Activated CD8-positive, alpha-beta memory T cell treated with anti-CD3 and anti-CD28 coated beads, Interleukin-2, amount 10 ng/mL, durations not matched to agents 7 days and 5 days (primary cell): ENCODE measurements at regions not wholly inside any gene's neighbourhood (a gene's known extent, or its start where the extent isn't known, plus 50 kb on each side); places are given as distances from the start of the nearest gene placed in this dataset.
"Not testable (repeated sequence)": the region's sequence is repeated elsewhere in the genome, so short reads cannot be mapped to it uniquely, and the experiment has no call there.

Source experiments
- ATAC-seq: fragments of 150-1000 bp; cut with Tn5 transposase; one replicate; pipeline ENCODE4 v1.10.0; 2021; ENCODE audit warnings: moderate library complexity
- CTCF ChIA-PET: fragments of 350-600 bp; sonication (Branson Sonifier 250); formaldehyde crosslinking; loops from one replicate; lab custom pipeline; 2021; ENCODE audit warnings: antibody characterized with exemption; lab: Charles Lee
- DNase-seq: peaks from one replicate; pipeline ENCODE4 v3.0.0-alpha.2; 2020
- H3K27ac Mint-ChIP-seq: one replicate; pipeline ENCODE4 v1.8.0; 2021; ENCODE audit warnings: mild to moderate bottlenecking, mixed read lengths
- H3K27me3 Mint-ChIP-seq: one replicate; pipeline ENCODE4 v1.8.0; 2021; ENCODE audit warnings: mixed read lengths
- H3K36me3 Mint-ChIP-seq: one replicate; pipeline ENCODE4 v1.8.0; 2021; ENCODE audit warnings: mild to moderate bottlenecking, mixed read lengths
- H3K4me1 Mint-ChIP-seq: one replicate; pipeline ENCODE4 v1.8.0; 2021; ENCODE audit warnings: mixed read lengths
- H3K4me3 Mint-ChIP-seq: one replicate; pipeline ENCODE4 v1.8.0; 2021; ENCODE audit warnings: mild to moderate bottlenecking, moderate library complexity, mixed read lengths
- H3K9me3 Mint-ChIP-seq: one replicate; pipeline ENCODE4 v1.8.0; 2022; ENCODE audit warnings: low read depth, mixed read lengths

DNA sequence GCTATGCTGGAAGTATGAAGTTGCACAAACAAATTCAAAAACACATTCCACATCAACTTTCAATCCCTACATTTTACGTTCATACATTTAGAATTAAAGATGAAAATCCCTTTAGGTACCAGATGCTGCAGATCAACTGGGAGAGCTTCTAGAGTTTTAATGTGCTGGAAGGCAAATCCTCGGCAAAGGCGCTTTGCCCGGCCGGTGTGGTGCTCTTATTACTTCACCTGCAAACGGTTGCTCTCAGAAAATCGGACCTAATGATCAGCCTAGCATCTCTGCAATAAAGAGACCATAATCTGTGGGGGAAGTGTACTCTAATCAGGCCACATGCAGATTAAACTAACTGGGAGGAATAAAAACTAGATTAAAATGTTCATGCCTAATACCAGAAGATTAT is 513.8 kb downstream of the ZEB2 start:
- Mint-ChIP-seq H3K36me3 (peaks cover 20% of the 10 kb centered on the region), H3K27me3 (no peaks in the 10 kb centered on the region), H3K9me3 (no peaks in the 10 kb centered on the region), H3K27ac (no peak overlapping the region), H3K4me1 (no peaks in the 10 kb centered on the region), H3K4me3 (no peak overlapping the region)
- CTCF ChIA-PET = no interaction called here
- ATAC-seq (no peak), DNase-seq (no peak)

DNA sequence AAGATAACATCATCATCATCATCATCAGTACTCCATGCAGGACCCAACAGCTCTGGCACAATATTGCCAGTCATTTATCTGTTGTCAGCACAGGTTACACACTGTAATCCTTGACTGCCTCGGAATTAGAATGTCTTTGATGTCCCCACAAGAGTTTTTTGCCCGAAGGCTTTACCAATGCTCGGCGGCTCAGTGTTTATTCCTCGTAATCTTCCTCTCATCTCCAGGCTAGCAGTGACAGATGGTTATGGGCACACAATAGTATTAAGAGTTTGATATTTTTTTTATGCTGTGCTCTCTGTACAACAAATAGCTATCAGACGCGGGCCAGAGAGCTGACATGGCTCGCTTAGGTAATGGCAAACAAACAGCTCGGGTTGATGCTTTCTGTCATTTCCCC is 515.2 kb downstream of the ZEB2 start:
- ATAC-seq (no peak), DNase-seq (no peak)
- Mint-ChIP-seq H3K27me3 (no peaks in the 10 kb centered on the region), H3K4me3 (no peak overlapping the region), H3K27ac (no peak overlapping the region), H3K9me3 (no peaks in the 10 kb centered on the region), H3K4me1 (no peaks in the 10 kb centered on the region), H3K36me3 (peaks cover 20% of the 10 kb centered on the region)
- CTCF ChIA-PET = no interaction called here

DNA sequence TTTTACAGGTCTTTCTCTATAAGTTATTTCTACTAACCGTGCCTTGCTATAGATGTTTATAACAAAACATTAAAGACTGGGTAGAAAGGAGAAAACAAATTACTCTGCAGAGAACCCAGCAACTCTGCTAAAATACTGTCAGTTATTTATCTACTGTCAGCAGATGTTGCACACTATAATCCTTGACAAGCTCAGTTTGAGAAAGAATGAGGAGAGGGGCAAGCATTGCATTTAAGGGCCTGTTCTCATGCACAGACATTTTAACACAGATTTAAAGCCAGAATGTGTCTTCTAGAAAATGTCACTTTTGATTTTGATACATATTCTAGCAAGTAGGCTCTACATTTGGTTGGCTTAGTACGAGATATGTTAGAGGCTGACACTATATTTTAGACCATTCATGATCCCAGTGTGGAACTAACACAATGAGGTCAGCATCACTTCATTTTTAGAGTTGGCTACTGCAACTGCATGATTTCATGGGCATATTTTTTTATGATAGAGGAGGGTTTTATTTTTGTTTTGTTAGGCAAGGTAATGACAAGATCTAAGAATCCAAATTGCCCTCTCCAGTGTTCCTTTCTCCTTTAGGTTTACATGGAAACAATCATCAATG is 516.4 kb downstream of the ZEB2 start:
- Mint-ChIP-seq H3K27me3 (no peaks in the 10 kb centered on the region), H3K4me3 (no peak overlapping the region), H3K4me1 (no peaks in the 10 kb centered on the region), H3K36me3 (peaks cover 17% of the 10 kb centered on the region), H3K27ac (no peak overlapping the region), H3K9me3 (no peaks in the 10 kb centered on the region)
- DNase-seq (no peak), ATAC-seq (no peak)
- CTCF ChIA-PET = no interaction called here

DNA sequence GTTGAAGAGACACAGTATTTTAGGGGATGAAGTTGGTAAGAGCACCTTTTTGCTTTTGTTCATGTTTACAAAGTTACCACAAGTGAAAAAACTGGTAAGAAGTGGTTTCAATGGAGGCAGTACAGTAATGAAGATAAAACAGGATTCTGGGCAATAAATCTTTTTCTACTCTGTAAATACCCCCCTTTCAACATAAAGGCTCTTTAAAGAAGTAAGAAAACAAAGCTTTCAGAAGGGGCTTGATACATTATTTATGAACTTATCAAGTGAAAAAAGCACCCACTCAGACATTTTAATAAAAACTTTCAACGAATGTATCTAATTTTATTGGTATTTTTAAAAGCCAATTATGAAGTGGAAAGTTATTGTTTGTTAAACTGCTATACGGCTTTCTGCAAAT is 522.9 kb downstream of the ZEB2 start:
- no peak for DNase-seq
- Mint-ChIP-seq H3K4me1 (no peaks in the 10 kb centered on the region), H3K27me3 (no peaks in the 10 kb centered on the region), H3K4me3 (no peak overlapping the region), H3K9me3 (no peaks in the 10 kb centered on the region), H3K27ac (no peak overlapping the region), H3K36me3 (peaks cover 9% of the 10 kb centered on the region)
- CTCF ChIA-PET = no interaction called here
- ATAC-seq = no peak

DNA sequence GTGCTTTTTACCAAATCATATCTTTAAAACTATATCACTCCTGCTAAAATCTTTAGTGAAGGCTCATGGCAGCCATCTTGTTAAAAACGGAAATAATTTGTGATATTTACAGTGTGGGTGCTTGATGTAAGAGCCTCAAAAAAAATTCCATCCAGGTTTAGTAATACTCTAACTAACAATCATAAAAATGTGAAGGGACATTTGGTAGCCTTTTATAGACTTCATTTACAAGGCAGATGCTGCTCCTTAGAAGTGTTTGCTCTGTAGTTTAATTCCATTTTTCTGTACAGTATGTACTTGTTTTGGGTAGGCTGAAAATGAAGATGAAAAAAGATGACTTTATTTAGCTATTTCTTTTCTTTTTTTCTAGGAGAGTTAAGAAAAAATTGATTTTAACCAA is 525.0 kb downstream of the ZEB2 start:
- CTCF ChIA-PET = no interaction called here
- peaks cover 18% of the 10 kb centered on the region for H3K36me3 Mint-ChIP-seq
- DNase-seq = no peak
- H3K27me3 Mint-ChIP-seq = no peaks in the 10 kb centered on the region
- H3K27ac Mint-ChIP-seq = no peak overlapping the region
- no peak for ATAC-seq
- H3K4me3 Mint-ChIP-seq = no peak overlapping the region
- H3K9me3 Mint-ChIP-seq = peaks cover 7% of the 10 kb centered on the region
- H3K4me1 Mint-ChIP-seq = no peaks in the 10 kb centered on the region

DNA sequence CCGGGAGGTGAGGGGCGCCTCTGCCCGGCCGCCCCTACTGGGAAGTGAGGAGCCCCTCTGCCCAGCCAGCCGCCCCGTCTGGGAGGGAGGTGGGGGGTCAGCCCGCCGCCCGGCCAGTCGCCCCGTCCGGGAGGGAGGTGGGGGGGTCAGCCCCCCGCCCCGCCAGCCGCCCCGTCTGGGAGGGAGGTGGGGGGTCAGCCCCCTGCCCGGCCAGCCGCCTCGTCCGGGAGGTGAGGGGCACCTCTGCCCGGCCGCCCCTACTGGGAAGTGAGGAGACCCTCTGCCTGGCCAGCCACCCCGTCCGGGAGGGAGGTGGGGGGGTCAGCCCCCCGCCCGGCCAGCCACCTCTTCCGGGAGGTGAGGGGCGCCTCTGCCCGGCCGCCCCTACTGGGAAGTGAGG is 528.3 kb downstream of the ZEB2 start:
- CTCF ChIA-PET, H3K4me1 Mint-ChIP-seq, H3K27ac Mint-ChIP-seq, H3K4me3 Mint-ChIP-seq, DNase-seq, H3K9me3 Mint-ChIP-seq, H3K27me3 Mint-ChIP-seq, ATAC-seq: not testable (repeated sequence)
- H3K36me3 Mint-ChIP-seq = peaks cover 19% of the 10 kb centered on the region

DNA sequence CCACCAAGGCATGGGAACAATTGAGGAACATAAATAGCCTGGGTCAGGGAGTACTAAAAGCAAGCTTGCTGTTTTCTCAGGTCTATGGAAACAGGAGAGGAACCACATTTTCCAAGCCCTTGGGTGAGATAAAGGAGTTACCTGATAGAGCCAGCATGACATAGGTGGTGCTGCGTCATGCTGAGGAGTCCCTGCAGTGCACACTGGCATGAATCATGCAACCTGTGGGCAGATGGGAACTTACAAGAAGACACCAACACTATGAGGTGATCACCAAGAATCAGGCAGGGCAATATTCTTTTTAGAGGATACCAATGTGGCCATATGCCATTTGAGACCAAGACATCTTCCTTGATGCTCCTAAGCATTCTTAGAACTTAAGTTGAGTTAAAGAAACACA is 531.8 kb downstream of the ZEB2 start:
- Mint-ChIP-seq H3K4me3 (no peak overlapping the region), H3K36me3 (peaks cover 13% of the 10 kb centered on the region), H3K27me3 (no peaks in the 10 kb centered on the region), H3K9me3 (peaks cover 9% of the 10 kb centered on the region), H3K27ac (no peak overlapping the region), H3K4me1 (no peaks in the 10 kb centered on the region)
- ATAC-seq (no peak), DNase-seq (no peak)
- CTCF ChIA-PET = no interaction called here

DNA sequence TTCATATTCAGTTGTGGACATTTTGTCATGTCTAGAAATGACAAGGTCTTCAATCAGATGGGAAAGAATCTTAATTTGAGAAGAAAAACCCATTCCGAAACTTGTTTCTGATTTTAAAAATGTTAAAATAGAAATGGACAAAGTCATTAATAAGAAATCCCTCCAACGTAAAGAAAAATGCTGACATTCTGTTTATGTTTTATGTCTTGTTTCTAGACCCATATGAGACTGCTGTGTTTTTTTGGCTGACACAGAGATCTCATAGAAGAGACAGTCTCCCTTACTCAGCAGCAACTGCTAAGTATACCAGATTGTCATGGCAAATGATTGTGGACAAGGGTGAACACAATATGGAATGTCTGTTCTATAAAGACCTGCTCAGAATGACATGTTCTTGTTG is 538.5 kb downstream of the ZEB2 start:
- Mint-ChIP-seq H3K4me3 (no peak overlapping the region), H3K36me3 (no peaks in the 10 kb centered on the region), H3K9me3 (no peaks in the 10 kb centered on the region), H3K27me3 (no peaks in the 10 kb centered on the region), H3K27ac (no peak overlapping the region), H3K4me1 (no peaks in the 10 kb centered on the region)
- CTCF ChIA-PET = no interaction called here
- no peak for DNase-seq
- no peak for ATAC-seq

DNA sequence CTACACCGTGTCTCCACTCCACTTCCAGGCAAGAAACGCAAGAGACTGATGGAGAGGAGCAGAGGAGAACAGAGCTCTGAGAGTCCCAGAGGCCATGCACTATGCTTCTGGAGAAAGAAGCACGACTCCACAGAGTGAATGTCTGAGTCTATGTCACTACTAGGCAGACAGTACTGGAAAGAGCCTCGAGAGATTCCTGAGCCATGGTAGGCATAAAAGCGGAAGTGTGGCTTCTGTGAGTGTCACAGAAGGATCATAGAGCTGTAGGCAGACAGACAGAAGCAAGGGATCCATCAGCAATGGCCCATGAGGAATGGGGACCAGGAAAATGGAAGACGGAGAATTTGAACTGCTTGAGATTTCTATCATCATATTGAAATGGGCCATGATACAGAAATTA is 542.6 kb downstream of the ZEB2 start:
- CTCF ChIA-PET = no interaction called here
- no peaks in the 10 kb centered on the region for H3K27me3 Mint-ChIP-seq
- DNase-seq (no peak), ATAC-seq (no peak)
- H3K9me3 Mint-ChIP-seq = no peaks in the 10 kb centered on the region
- H3K27ac Mint-ChIP-seq = no peak overlapping the region
- no peak overlapping the region for H3K4me3 Mint-ChIP-seq
- H3K4me1 Mint-ChIP-seq = no peaks in the 10 kb centered on the region
- H3K36me3 Mint-ChIP-seq = no peaks in the 10 kb centered on the region

DNA sequence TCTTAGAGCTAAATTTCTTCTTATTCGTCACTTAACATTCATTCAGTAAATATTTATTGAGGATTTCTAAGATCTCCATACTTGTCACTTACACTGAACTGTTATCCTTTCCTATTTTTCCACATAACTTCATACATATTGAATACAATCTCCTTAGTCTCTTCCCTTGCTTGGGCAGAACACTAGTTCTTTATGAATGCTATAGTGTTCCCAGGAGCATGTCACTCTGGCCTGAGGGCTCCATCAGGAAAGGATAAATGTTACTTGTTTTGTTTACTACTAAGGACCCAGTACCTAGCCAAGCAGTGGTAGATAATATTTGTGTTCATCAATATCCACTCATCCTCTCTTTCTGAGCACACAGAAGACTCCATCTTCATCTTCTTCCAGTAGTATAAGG is 544.7 kb downstream of the ZEB2 start:
- Mint-ChIP-seq H3K9me3 (no peaks in the 10 kb centered on the region), H3K27ac (no peak overlapping the region), H3K4me1 (no peaks in the 10 kb centered on the region), H3K27me3 (no peaks in the 10 kb centered on the region), H3K36me3 (no peaks in the 10 kb centered on the region), H3K4me3 (no peak overlapping the region)
- no peak for DNase-seq
- CTCF ChIA-PET = no interaction called here
- no peak for ATAC-seq

DNA sequence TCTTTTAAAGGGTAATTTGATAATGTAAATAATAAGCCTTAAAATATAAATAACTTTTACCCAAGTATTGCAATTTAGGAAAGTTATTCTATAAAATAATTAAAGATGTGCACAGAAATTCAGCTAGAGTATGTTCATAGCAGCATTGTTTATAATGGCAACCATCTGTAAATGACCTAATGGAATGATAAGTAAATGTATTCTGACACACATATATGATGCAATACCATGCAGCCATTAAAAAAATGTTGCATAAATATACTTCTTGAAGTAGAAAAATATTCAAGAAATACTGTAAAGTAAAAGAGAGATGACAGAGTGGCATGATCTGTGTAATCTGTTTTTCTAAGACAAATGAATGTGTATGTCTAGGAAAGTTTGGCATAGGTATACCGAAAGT is 545.7 kb downstream of the ZEB2 start:
- CTCF ChIA-PET = no interaction called here
- Mint-ChIP-seq H3K9me3 (no peaks in the 10 kb centered on the region), H3K36me3 (peaks cover 2% of the 10 kb centered on the region)

DNA sequence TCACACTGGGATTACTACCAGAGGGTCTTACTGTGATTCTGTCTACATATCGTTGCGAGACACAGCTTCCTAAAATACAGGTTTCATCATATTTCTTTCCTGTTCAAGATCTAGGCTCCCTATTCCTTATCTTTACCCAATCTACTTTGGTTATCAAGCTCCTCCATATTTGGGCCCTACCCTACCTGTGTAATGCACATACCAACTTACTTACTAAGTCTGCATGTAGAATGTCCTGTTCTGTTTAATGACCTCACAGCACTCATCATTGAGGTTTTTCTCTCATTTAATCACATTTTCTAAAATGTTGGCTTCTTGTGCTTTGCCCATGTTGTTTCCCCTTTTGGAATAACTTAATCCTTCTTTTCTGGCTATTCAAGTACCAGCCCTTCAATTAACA is 551.1 kb downstream of the ZEB2 start:
- H3K4me1 Mint-ChIP-seq = peaks cover 7% of the 10 kb centered on the region
- CTCF ChIA-PET = no interaction called here
- H3K4me3 Mint-ChIP-seq = no peak overlapping the region
- no peaks in the 10 kb centered on the region for H3K9me3 Mint-ChIP-seq
- ATAC-seq (no peak), DNase-seq (no peak)
- no peak overlapping the region for H3K27ac Mint-ChIP-seq
- no peaks in the 10 kb centered on the region for H3K27me3 Mint-ChIP-seq
- peaks cover 4% of the 10 kb centered on the region for H3K36me3 Mint-ChIP-seq

More for the DNA sequence above, 545.7 kb downstream of the ZEB2 start:
- Mint-ChIP-seq H3K4me3 (no peak overlapping the region), H3K27ac (no peak overlapping the region), H3K4me1 (no peaks in the 10 kb centered on the region), H3K27me3 (no peaks in the 10 kb centered on the region)
- ATAC-seq (no peak), DNase-seq (no peak)

DNA sequence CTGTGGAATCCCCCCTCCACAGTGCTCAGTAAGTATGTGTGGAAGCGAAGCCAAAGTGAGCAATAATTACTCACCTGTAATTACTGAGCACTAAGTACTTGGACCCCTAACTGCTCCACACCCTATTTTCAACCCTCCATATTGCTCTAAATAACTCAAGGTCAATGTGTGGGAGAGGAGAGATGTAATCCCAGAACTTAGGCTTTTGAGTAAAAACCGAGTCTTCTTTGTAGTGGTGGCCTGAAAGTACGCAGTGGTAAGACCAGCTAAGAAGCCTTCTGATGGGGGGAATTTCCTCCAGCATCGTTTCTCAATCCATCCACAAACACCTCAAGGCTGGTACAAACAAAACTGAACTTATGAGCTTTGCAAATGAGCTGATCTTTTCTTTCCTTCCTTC is 551.6 kb downstream of the ZEB2 start:
- ATAC-seq = no peak
- no peak for DNase-seq
- Mint-ChIP-seq H3K27me3 (no peaks in the 10 kb centered on the region), H3K4me3 (no peak overlapping the region), H3K9me3 (no peaks in the 10 kb centered on the region), H3K36me3 (peaks cover 4% of the 10 kb centered on the region), H3K27ac (no peak overlapping the region), H3K4me1 (peaks cover 7% of the 10 kb centered on the region)
- CTCF ChIA-PET = no interaction called here

DNA sequence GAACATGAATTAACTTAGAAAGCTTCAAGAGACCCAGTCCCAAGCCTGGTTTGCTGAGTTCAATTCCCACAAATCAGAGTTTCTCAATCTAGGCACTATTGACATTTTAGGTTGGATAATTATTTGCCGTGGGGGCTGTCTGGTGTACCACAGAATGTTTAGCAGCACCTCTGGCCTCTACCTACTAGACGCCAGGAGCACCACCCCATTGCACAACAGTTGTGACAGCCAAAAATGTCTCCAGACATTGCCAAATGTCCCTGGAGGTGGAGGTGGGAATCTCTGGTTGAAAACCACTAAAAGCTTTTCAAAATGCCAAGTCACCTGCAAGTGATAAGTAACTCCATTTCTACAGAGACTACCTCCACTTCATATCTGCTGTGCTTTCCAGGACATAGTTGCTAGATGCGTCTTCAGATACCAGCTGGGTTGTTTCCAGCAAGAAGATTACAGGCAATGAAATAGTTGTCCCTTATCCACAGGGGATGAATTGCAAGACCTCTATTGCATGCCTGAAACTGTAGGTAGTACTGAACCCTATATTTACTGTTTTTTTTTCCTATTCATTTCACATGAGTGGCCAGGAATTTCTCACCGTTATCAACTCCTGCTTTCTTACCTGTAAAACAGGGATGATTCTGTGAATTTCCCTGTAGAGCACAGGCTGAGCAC is 554.3 kb downstream of the ZEB2 start:
- Mint-ChIP-seq H3K4me3 (no peak overlapping the region), H3K27ac (no peak overlapping the region), H3K36me3 (peaks cover 10% of the 10 kb centered on the region), H3K4me1 (peaks cover 7% of the 10 kb centered on the region), H3K9me3 (peaks cover 3% of the 10 kb centered on the region), H3K27me3 (no peaks in the 10 kb centered on the region)
- ATAC-seq (no peak), DNase-seq (no peak)
- CTCF ChIA-PET = no interaction called here
